HepG2 (cell line): ENCODE measurements at regions not wholly inside any gene's neighbourhood (a gene's known extent, or its start where the extent isn't known, plus 50 kb on each side); places are given as distances from the start of the nearest gene placed in this dataset.

Experiments
- ATAC-seq: fragments of 200-7000 bp; cut with Tn5 transposase; 3 replicates; pipeline ENCODE4 v1.9.1; 2020; ENCODE audit warnings: mild to moderate bottlenecking, moderate library complexity
- BruUV-seq: library from RNA; stranded (reverse); fragments of 400-500 nt; replicated peaks from 2 replicates; lab custom pipeline; 2021; lab: Mats Ljungman, UMichigan
- CTCF ChIA-PET: fragments of 300-600 bp; formaldehyde crosslinking; extraction: SDS; loops from one replicate; lab custom pipeline; 2021; ENCODE audit warnings: low total read pairs, inconsistent platforms, low intra/inter-chr PET ratio; lab: Yijun Ruan, JAX
- POLR2A ChIA-PET: fragments of 350-600 bp; sonication (Branson Sonifier 250); formaldehyde crosslinking; loops from one replicate; lab custom pipeline; 2020; ENCODE audit warnings: antibody characterized with exemption, inconsistent platforms; lab: Yijun Ruan, JAX
- DNase-seq: peaks from one replicate; pipeline ENCODE4 v3.0.0-alpha.2; 2015; ENCODE audit warnings: low spot score
- FAIRE-seq: peaks from 3 replicates; lab custom pipeline; 2011; peaks lifted over from hg19 to GRCh38; lab: Jason Lieb, UNC
- H2AFZ ChIP-seq: one replicate; pipeline ENCODE4 v1.6.1; 2011; ENCODE audit warnings: low read length, inconsistent platforms
- H3K27ac ChIP-seq: fragments of 300-600 bp; 3 replicates; pipeline ENCODE4 v1.8.0; 2011; ENCODE audit warnings: mixed run types, mild to moderate bottlenecking, mixed read lengths, low read length, inconsistent platforms; ENCODE audit not compliant: insufficient read depth; ENCODE audit errors: extremely low read length
- H3K27me3 ChIP-seq, 2 experiments: fragments of 200-600 bp in 1 of 2; 2 replicates in 1 of 2; 3 replicates in 1 of 2; pipeline versions ENCODE4 v1.6.0 to v1.8.0; 2011; ENCODE audit warnings: low read length in 2 of 2, mild to moderate bottlenecking in 2 of 2, moderate library complexity in 2 of 2, inconsistent platforms in 1 of 2; ENCODE audit not compliant: insufficient read depth in 2 of 2, control insufficient read depth in 1 of 2
- H3K36me3 ChIP-seq, 2 experiments: fragments of 200-600 bp in 1 of 2; replicated peaks in 1 of 2; 2 replicates in 1 of 2; 3 replicates in 1 of 2; pipeline versions ENCODE4 v1.5.1 to v1.8.0; 2011; ENCODE audit warnings: low read length in 2 of 2, inconsistent platforms in 1 of 2; ENCODE audit not compliant: insufficient read depth in 2 of 2, control insufficient read depth in 1 of 2
- H3K4me1 ChIP-seq: 2 replicates; pipeline ENCODE4 v1.5.1; 2012; ENCODE audit warnings: low read length, inconsistent platforms; ENCODE audit not compliant: insufficient read depth
- H3K4me2 ChIP-seq: 2 replicates; pipeline ENCODE4 v1.6.0; 2011; ENCODE audit warnings: low read depth, low read length, inconsistent platforms
- H3K4me3 ChIP-seq, 3 experiments: fragments of 200-600 bp in 1 of 3; sonication (generic), shearing (Covaris generic) in 1 of 3; replicated peaks in 1 of 3; 2 replicates each; pipeline ENCODE4 v1.5.1; 2011 to 2016; ENCODE audit warnings: low read length in 3 of 3, inconsistent platforms in 2 of 3, low read depth in 2 of 3, mild to moderate bottlenecking in 2 of 3, control low read depth in 1 of 3, mixed read lengths in 1 of 3; ENCODE audit not compliant: insufficient read depth in 1 of 3
- H3K79me2 ChIP-seq: one replicate; pipeline ENCODE4 v1.6.1; 2011; ENCODE audit warnings: low read length, inconsistent platforms; ENCODE audit not compliant: insufficient read depth
- H3K9ac ChIP-seq: 2 replicates; pipeline ENCODE4 v1.6.0; 2011; ENCODE audit warnings: mild to moderate bottlenecking, low read depth, low read length, inconsistent platforms; ENCODE audit not compliant: insufficient read depth
- H3K9me3 ChIP-seq: 2 replicates; pipeline ENCODE4 v1.5.1; 2012; ENCODE audit warnings: mild to moderate bottlenecking, low read length
- H4K20me1 ChIP-seq: 2 replicates; pipeline ENCODE4 v1.6.0; 2011; ENCODE audit warnings: inconsistent platforms, mild to moderate bottlenecking, low read length, moderate library complexity; ENCODE audit not compliant: insufficient read depth
- MAFF ChIP-seq: IDR thresholded peaks from 2 replicates; pipeline ENCODE4 v1.6.1; 2011; ENCODE audit warnings: low read depth, low read length, improper control_type of control experiment
- MAFK ChIP-seq, 2 experiments: IDR thresholded peaks in 1 of 2; conservative IDR thresholded peaks in 1 of 2; 2 replicates each; pipeline ENCODE4 v1.6.1; 2011; ENCODE audit warnings: improper control_type of control experiment in 2 of 2, low read length in 2 of 2
- ZNF256 ChIP-seq: sonication (generic); formaldehyde crosslinking; conservative IDR thresholded peaks from 2 replicates; pipeline ENCODE4 v1.4.0; 2020; ENCODE audit warnings: missing genetic modification reagents
- in situ Hi-C: cut with HindIII; loops from 2 replicates; pipeline ENCODE4 v1.10.0; 2017; ENCODE audit warnings: low pct_unique_long_range_greater_than_20kb; ENCODE audit not compliant: extremely low pct_ligation_motif_present
- intact Hi-C: fragments of 100-400 bp; cut with micrococcal nuclease; formaldehyde crosslinking; loops from one replicate; pipeline ENCODE4 v1.10.0; 2022; ENCODE audit not compliant: unreplicated experiment
- TF ChIP-seq, protein P1 (sequence below): sonication (generic); formaldehyde crosslinking; IDR thresholded peaks from 2 replicates; pipeline ENCODE4 v1.5.1; 2020; ENCODE audit warnings: mild to moderate bottlenecking, missing genetic modification reagents, borderline replicate concordance
- TF ChIP-seq, protein P2 (sequence below): IDR thresholded peaks from 2 replicates; pipeline ENCODE4 v1.6.1; 2016

DNA sequence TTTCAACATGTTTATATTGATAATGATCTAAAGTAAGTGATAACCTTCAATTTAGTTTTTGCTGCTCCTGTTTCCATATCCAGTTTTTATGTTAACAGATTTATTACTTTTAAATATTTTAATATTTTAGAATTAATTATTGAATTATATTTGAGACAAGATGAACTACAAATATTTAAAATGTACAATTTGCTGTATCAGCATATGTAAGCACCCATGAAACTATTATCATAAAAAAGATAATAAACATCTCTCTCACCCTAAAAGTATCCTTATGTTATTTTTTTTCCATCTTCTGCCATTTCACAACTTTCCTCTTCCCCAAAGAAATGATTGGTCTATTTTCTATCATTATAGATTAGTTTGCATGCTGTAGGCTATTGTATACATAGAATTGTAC is 1426.6 kb upstream of the PRR20A start:
- Histone ChIP-seq H3K27me3 (no peaks in the 10 kb centered on the region), H3K4me2 (no peak overlapping the region), H3K4me1 (no peaks in the 10 kb centered on the region), H3K4me3 (no peak overlapping the region), H3K9me3 (peaks cover 44% of the 10 kb centered on the region), H2AFZ (no peak overlapping the region), H3K79me2 (no peaks in the 10 kb centered on the region), H3K36me3 (no peaks in the 10 kb centered on the region), H4K20me1 (no peaks in the 10 kb centered on the region), H3K27ac (no peak overlapping the region), H3K9ac (no peak overlapping the region)
- BruUV-seq = no TSS peak
- DNase-seq = no peak
- intact Hi-C loops (no loop called here), in situ Hi-C loops (no loop called here)
- no peak for ATAC-seq
- no peak for TF ChIP-seq ZNF256
- TF ChIP-seq, protein P1, sequence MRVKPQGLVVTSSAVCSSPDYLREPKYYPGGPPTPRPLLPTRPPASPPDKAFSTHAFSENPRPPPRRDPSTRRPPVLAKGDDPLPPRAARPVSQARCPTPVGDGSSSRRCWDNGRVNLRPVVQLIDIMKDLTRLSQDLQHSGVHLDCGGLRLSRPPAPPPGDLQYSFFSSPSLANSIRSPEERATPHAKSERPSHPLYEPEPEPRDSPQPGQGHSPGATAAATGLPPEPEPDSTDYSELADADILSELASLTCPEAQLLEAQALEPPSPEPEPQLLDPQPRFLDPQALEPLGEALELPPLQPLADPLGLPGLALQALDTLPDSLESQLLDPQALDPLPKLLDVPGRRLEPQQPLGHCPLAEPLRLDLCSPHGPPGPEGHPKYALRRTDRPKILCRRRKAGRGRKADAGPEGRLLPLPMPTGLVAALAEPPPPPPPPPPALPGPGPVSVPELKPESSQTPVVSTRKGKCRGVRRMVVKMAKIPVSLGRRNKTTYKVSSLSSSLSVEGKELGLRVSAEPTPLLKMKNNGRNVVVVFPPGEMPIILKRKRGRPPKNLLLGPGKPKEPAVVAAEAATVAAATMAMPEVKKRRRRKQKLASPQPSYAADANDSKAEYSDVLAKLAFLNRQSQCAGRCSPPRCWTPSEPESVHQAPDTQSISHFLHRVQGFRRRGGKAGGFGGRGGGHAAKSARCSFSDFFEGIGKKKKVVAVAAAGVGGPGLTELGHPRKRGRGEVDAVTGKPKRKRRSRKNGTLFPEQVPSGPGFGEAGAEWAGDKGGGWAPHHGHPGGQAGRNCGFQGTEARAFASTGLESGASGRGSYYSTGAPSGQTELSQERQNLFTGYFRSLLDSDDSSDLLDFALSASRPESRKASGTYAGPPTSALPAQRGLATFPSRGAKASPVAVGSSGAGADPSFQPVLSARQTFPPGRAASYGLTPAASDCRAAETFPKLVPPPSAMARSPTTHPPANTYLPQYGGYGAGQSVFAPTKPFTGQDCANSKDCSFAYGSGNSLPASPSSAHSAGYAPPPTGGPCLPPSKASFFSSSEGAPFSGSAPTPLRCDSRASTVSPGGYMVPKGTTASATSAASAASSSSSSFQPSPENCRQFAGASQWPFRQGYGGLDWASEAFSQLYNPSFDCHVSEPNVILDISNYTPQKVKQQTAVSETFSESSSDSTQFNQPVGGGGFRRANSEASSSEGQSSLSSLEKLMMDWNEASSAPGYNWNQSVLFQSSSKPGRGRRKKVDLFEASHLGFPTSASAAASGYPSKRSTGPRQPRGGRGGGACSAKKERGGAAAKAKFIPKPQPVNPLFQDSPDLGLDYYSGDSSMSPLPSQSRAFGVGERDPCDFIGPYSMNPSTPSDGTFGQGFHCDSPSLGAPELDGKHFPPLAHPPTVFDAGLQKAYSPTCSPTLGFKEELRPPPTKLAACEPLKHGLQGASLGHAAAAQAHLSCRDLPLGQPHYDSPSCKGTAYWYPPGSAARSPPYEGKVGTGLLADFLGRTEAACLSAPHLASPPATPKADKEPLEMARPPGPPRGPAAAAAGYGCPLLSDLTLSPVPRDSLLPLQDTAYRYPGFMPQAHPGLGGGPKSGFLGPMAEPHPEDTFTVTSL (CRISPR knock-in tag) = no peak
- TF ChIP-seq, protein P2, sequence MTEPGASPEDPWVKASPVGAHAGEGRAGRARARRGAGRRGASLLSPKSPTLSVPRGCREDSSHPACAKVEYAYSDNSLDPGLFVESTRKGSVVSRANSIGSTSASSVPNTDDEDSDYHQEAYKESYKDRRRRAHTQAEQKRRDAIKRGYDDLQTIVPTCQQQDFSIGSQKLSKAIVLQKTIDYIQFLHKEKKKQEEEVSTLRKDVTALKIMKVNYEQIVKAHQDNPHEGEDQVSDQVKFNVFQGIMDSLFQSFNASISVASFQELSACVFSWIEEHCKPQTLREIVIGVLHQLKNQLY (CRISPR knock-in tag) = no peak
- TF ChIP-seq MAFK (conservative IDR thresholded peaks at IDR 0.05 in 1 of 2, IDR thresholded peaks at IDR 0.05 in 1 of 2; ENCODE audit: low read length in 2 of 2) = peak; percentile 69 to 92
- TF ChIP-seq MAFF = peak; percentile 76
- ChIA-PET POLR2A (no interaction called here), CTCF (no interaction called here)
- no peak for FAIRE-seq
